Activated B cell treated with CpG ODN at 0.5 μM for 24 hours (primary cell): ENCODE measurements at regions not wholly inside any gene's neighbourhood (a gene's known extent, or its start where the extent isn't known, plus 50 kb on each side); places are given as distances from the start of the nearest gene placed in this dataset.
"Not testable (repeated sequence)": the region's sequence is repeated elsewhere in the genome, so short reads cannot be mapped to it uniquely, and the experiment has no call there.

Experiments used
- ATAC-seq: fragments of 200-7000 bp; cut with Tn5 transposase; one replicate; pipeline ENCODE4 v1.10.0; 2021; ENCODE audit warnings: low read depth, mild to moderate bottlenecking, moderate library complexity
- CTCF ChIA-PET: fragments of 350-600 bp; sonication (Branson Sonifier 250); formaldehyde crosslinking; loops from one replicate; lab custom pipeline; 2021; ENCODE audit warnings: antibody characterized with exemption; lab: Charles Lee
- POLR2A ChIA-PET: fragments of 350-600 bp; sonication (Branson Sonifier 250); formaldehyde crosslinking; loops from one replicate; lab custom pipeline; 2021; ENCODE audit warnings: antibody characterized with exemption; lab: Charles Lee
- DNase-seq: peaks from one replicate; pipeline ENCODE4 v3.0.0; 2022
- H3K27ac Mint-ChIP-seq: one replicate; pipeline ENCODE4 v1.8.0; 2020; ENCODE audit warnings: mixed read lengths
- H3K27me3 Mint-ChIP-seq: one replicate; pipeline ENCODE4 v1.8.0; 2021; ENCODE audit warnings: mixed read lengths
- H3K36me3 Mint-ChIP-seq: one replicate; pipeline ENCODE4 v1.8.0; 2021; ENCODE audit warnings: low read depth, mixed read lengths
- H3K4me1 Mint-ChIP-seq: one replicate; pipeline ENCODE4 v1.8.0; 2021; ENCODE audit warnings: mixed read lengths
- H3K4me3 Mint-ChIP-seq: one replicate; pipeline ENCODE4 v1.8.0; 2020; ENCODE audit warnings: mild to moderate bottlenecking, mixed read lengths
- H3K9me3 Mint-ChIP-seq: one replicate; pipeline ENCODE4 v1.8.0; 2020; ENCODE audit warnings: mixed read lengths
- CTCF ChIP-seq: fragments of 200-600 bp; IDR thresholded peaks from one replicate; pipeline ENCODE4 v1.8.0; 2022; ENCODE audit warnings: antibody characterized with exemption, mild to moderate bottlenecking
- intact Hi-C: fragments of 100-400 bp; cut with micrococcal nuclease; formaldehyde crosslinking; loops from one replicate; pipeline ENCODE4 v1.15.1; 2024

- TF ChIP-seq CTCF, result no peak
- no peaks in the 10 kb centered on the region for H3K4me1 Mint-ChIP-seq
Measured at GRCh38 chr5:25412116-25412661, 767.4 kb upstream of the CDH10 start.

GRCh38 chr5:25407365-25407764, 762.6 kb upstream of the CDH10 start:
- H3K4me3 Mint-ChIP-seq, DNase-seq, POLR2A ChIA-PET, H3K4me1 Mint-ChIP-seq, H3K27ac Mint-ChIP-seq, CTCF ChIA-PET, H3K36me3 Mint-ChIP-seq, ATAC-seq, H3K27me3 Mint-ChIP-seq, intact Hi-C loops: not testable (repeated sequence)
- peaks cover 13% of the 10 kb centered on the region for H3K9me3 Mint-ChIP-seq

More at GRCh38 chr5:25412116-25412661, 767.4 kb upstream of the CDH10 start:
- H3K27me3 Mint-ChIP-seq, result no peaks in the 10 kb centered on the region
- ChIA-PET POLR2A (no interaction called here), CTCF (no interaction called here)
- no peak overlapping the region for H3K27ac Mint-ChIP-seq
- H3K9me3 Mint-ChIP-seq, result peaks cover 19% of the 10 kb centered on the region
- no peak for DNase-seq
- intact Hi-C loops, result no loop called here
- H3K4me3 Mint-ChIP-seq, result no peak overlapping the region
- ATAC-seq, result no peak
- no peaks in the 10 kb centered on the region for H3K36me3 Mint-ChIP-seq

- intact Hi-C loops, result no loop called here
- ATAC-seq, result no peak
- Mint-ChIP-seq H3K36me3 (no peaks in the 10 kb centered on the region), H3K4me3 (no peak overlapping the region), H3K9me3 (peaks cover 11% of the 10 kb centered on the region), H3K4me1 (no peaks in the 10 kb centered on the region), H3K27ac (no peak overlapping the region), H3K27me3 (no peaks in the 10 kb centered on the region)
- CTCF ChIA-PET, result no interaction called here
- no peak for DNase-seq
- POLR2A ChIA-PET, result no interaction called here
- TF ChIP-seq CTCF, result no peak
Measured at GRCh38 chr5:25405850-25406249, 761.1 kb upstream of the CDH10 start.

- Mint-ChIP-seq H3K4me1 (no peaks in the 10 kb centered on the region), H3K27me3 (no peaks in the 10 kb centered on the region), H3K9me3 (peaks cover 9% of the 10 kb centered on the region), H3K4me3 (no peak overlapping the region), H3K27ac (no peak overlapping the region), H3K36me3 (no peaks in the 10 kb centered on the region)
- DNase-seq (no peak), ATAC-seq (no peak)
- ChIA-PET CTCF (no interaction called here), POLR2A (no interaction called here)
- TF ChIP-seq CTCF, result no peak
- intact Hi-C loops, result no loop called here
Measured at GRCh38 chr5:25399878-25400480, 755.2 kb upstream of the CDH10 start.

GRCh38 chr5:25393957-25394356, 749.2 kb upstream of the CDH10 start:
- intact Hi-C loops, result no loop called here
- Mint-ChIP-seq H3K9me3 (peaks cover 10% of the 10 kb centered on the region), H3K27ac (no peak overlapping the region), H3K4me1 (no peaks in the 10 kb centered on the region), H3K36me3 (no peaks in the 10 kb centered on the region), H3K4me3 (no peak overlapping the region), H3K27me3 (no peaks in the 10 kb centered on the region)
- no peak for DNase-seq
- TF ChIP-seq CTCF, result no peak
- ChIA-PET CTCF (no interaction called here), POLR2A (no interaction called here)
- ATAC-seq, result no peak

GRCh38 chr5:25393256-25393655, 748.5 kb upstream of the CDH10 start:
- ATAC-seq (no peak), DNase-seq (no peak)
- intact Hi-C loops, result no loop called here
- H3K4me3 Mint-ChIP-seq, result no peak overlapping the region
- no peak for TF ChIP-seq CTCF
- ChIA-PET CTCF (no interaction called here), POLR2A (no interaction called here)
- H3K9me3 Mint-ChIP-seq, result peaks cover 10% of the 10 kb centered on the region
- H3K27ac Mint-ChIP-seq, result no peak overlapping the region
- no peaks in the 10 kb centered on the region for H3K4me1 Mint-ChIP-seq
- no peaks in the 10 kb centered on the region for H3K36me3 Mint-ChIP-seq
- no peaks in the 10 kb centered on the region for H3K27me3 Mint-ChIP-seq
